DMS79 treated with DMSO at 0.1 percent for 48 hours (cell line): ENCODE measurements at regions not wholly inside any gene's neighbourhood (a gene's known extent, or its start where the extent isn't known, plus 50 kb on each side); places are given as distances from the start of the nearest gene placed in this dataset.
"Not testable (repeated sequence)": the region's sequence is repeated elsewhere in the genome, so short reads cannot be mapped to it uniquely, and the experiment has no call there.

Experiments used
- DNase-seq: peaks from one replicate; lab custom pipeline; 2025; lab: John Stamatoyannopoulos, UW

- DNase-seq = peak; percentile 95
These were observed 174.2 kb downstream of the PTPRU start for GRCh38 chr1:29410476-29410875.

GRCh38 chr1:29409616-29410015 is 173.3 kb downstream of the PTPRU start:
- DNase-seq = no peak

- no peak for DNase-seq
These were observed 172.7 kb downstream of the PTPRU start for GRCh38 chr1:29408831-29409605.

GRCh38 chr1:29406814-29407213 is 170.5 kb downstream of the PTPRU start:
- DNase-seq = no peak

- DNase-seq = not testable (repeated sequence)
These were observed 163.9 kb downstream of the PTPRU start for GRCh38 chr1:29400203-29400602.

GRCh38 chr1:29399465-29399864 is 163.1 kb downstream of the PTPRU start:
- no peak for DNase-seq

GRCh38 chr1:29398431-29398830 is 162.1 kb downstream of the PTPRU start:
- no peak for DNase-seq

- no peak for DNase-seq
These were observed 161.7 kb downstream of the PTPRU start for GRCh38 chr1:29397981-29398380.

GRCh38 chr1:29397256-29397590 is 160.9 kb downstream of the PTPRU start:
- DNase-seq = no peak

- DNase-seq = no peak
These were observed 160.3 kb downstream of the PTPRU start for GRCh38 chr1:29396438-29397255.

GRCh38 chr1:29395736-29396437 is 159.6 kb downstream of the PTPRU start:
- DNase-seq = no peak

GRCh38 chr1:29394521-29395225 is 158.4 kb downstream of the PTPRU start:
- DNase-seq = no peak

GRCh38 chr1:29393451-29393826 is 157.1 kb downstream of the PTPRU start:
- DNase-seq = no peak

- no peak for DNase-seq
These were observed 156.4 kb downstream of the PTPRU start for GRCh38 chr1:29392486-29393450.

GRCh38 chr1:29392036-29392435 is 155.7 kb downstream of the PTPRU start:
- DNase-seq = no peak

GRCh38 chr1:29391362-29391880 is 155.1 kb downstream of the PTPRU start:
- DNase-seq = no peak

GRCh38 chr1:29390491-29391361 is 154.4 kb downstream of the PTPRU start:
- DNase-seq = no peak

- DNase-seq = no peak
These were observed 153.8 kb downstream of the PTPRU start for GRCh38 chr1:29390075-29390474.

- DNase-seq = no peak
These were observed 153.3 kb downstream of the PTPRU start for GRCh38 chr1:29389533-29390041.

- DNase-seq = no peak
These were observed 152.6 kb downstream of the PTPRU start for GRCh38 chr1:29388884-29389283.
